ENCODE measurements at regions not wholly inside any gene's neighbourhood (a gene's known extent, or its start where the extent isn't known, plus 50 kb on each side); places are given as distances from the start of the nearest gene placed in this dataset.

- H3K9me3 ChIP-seq (replicated peaks in 1 of 11), result no peaks in the 10 kb centered on the region
- H3K27ac ChIP-seq, result peak overlapping the region in 5 of 11 experiments; percentile 7 to 75 (median 53); a peak in 7 of 22 replicates
- peaks cover 57 to 87% (median 72%) of the 10 kb centered on the region in 10 experiments for H3K4me1 ChIP-seq
- no peaks in the 10 kb centered on the region for H3K36me3 ChIP-seq
- H3K4me3 ChIP-seq, result no peak overlapping the region
- TF ChIP-seq Cebpa-rat (IDR thresholded peaks at IDR 0.05), result no peak
- H4K20me1 ChIP-seq, result no peaks in the 10 kb centered on the region; a peak in 1 of 22 replicates
- no peaks in the 10 kb centered on the region for H3K27me3 ChIP-seq
- no peak overlapping the region for H3K9ac ChIP-seq
- H3K4me2 ChIP-seq, result peak overlapping the region in 2 of 11 experiments; percentile 80 to 85; a peak in 4 of 22 replicates
Measured at GRCh38 chr3:72341920-72342319, 506.3 kb downstream of the SHQ1 start.

GRCh38 chr3:72341380-72341770, 506.9 kb downstream of the SHQ1 start:
- no peaks in the 10 kb centered on the region for H3K36me3 ChIP-seq
- no peaks in the 10 kb centered on the region; a peak in 1 of 22 replicates for H4K20me1 ChIP-seq
- no peaks in the 10 kb centered on the region for H3K27me3 ChIP-seq
- H3K27ac ChIP-seq, result peak overlapping the region in 2 of 11 experiments; percentile 30 to 75; a peak in 2 of 22 replicates
- H3K4me3 ChIP-seq, result no peak overlapping the region
- no peak for TF ChIP-seq Cebpa-rat (IDR thresholded peaks at IDR 0.05)
- H3K4me1 ChIP-seq, result peaks cover 51 to 83% (median 69%) of the 10 kb centered on the region in 10 experiments
- H3K9me3 ChIP-seq (replicated peaks in 1 of 11), result no peaks in the 10 kb centered on the region
- no peak overlapping the region for H3K9ac ChIP-seq
- H3K4me2 ChIP-seq, result peak overlapping the region in 2 of 11 experiments; percentile 56 to 85; a peak in 2 of 22 replicates

GRCh38 chr3:72340476-72341379, 507.5 kb downstream of the SHQ1 start:
- H3K4me1 ChIP-seq, result peaks cover 45 to 77% (median 63%) of the 10 kb centered on the region in 10 experiments
- no peaks in the 10 kb centered on the region for H3K36me3 ChIP-seq
- no peaks in the 10 kb centered on the region for H3K9me3 ChIP-seq (replicated peaks in 1 of 11)
- TF ChIP-seq Cebpa-rat (IDR thresholded peaks at IDR 0.05), result no peak
- peak overlapping the region in 5 of 11 experiments; percentile 0 to 50 (median 30); a peak in 3 of 22 replicates for H3K27ac ChIP-seq
- no peak overlapping the region for H3K4me3 ChIP-seq
- no peak overlapping the region for H3K9ac ChIP-seq
- H3K4me2 ChIP-seq, result peak overlapping the region in 9 of 11 experiments; percentile 29 to 66 (median 56); a peak in 17 of 22 replicates
- H3K27me3 ChIP-seq, result no peaks in the 10 kb centered on the region
- no peaks in the 10 kb centered on the region; a peak in 1 of 22 replicates for H4K20me1 ChIP-seq

- H3K4me3 ChIP-seq, result no peak overlapping the region
- no peaks in the 10 kb centered on the region for H3K27me3 ChIP-seq
- no peaks in the 10 kb centered on the region for H3K36me3 ChIP-seq
- H4K20me1 ChIP-seq, result no peaks in the 10 kb centered on the region; a peak in 1 of 22 replicates
- no peak for TF ChIP-seq Cebpa-rat (IDR thresholded peaks at IDR 0.05)
- no peak overlapping the region for H3K9ac ChIP-seq
- H3K9me3 ChIP-seq (replicated peaks in 1 of 11), result no peaks in the 10 kb centered on the region
- H3K27ac ChIP-seq, result peak overlapping the region in 1 of 11 experiments; percentile 33; a peak in 1 of 22 replicates
- peaks cover 38 to 70% (median 56%) of the 10 kb centered on the region in 10 experiments for H3K4me1 ChIP-seq
- peak overlapping the region in 9 of 11 experiments; percentile 29 to 66 (median 56); a peak in 17 of 22 replicates for H3K4me2 ChIP-seq
Measured at GRCh38 chr3:72340056-72340455, 508.2 kb downstream of the SHQ1 start.

GRCh38 chr3:72339670-72340030, 508.6 kb downstream of the SHQ1 start:
- TF ChIP-seq Cebpa-rat (IDR thresholded peaks at IDR 0.05), result no peak
- Histone ChIP-seq H3K4me2 (peak overlapping the region; percentile 8 to 74 (median 38); a peak in 16 of 22 replicates), H3K27me3 (no peaks in the 10 kb centered on the region)

GRCh38 chr3:72338942-72339669, 509.1 kb downstream of the SHQ1 start:
- Histone ChIP-seq H3K27ac (peak overlapping the region in 8 of 11 experiments; percentile 25 to 79 (median 29); a peak in 11 of 22 replicates), H3K4me3 (no peak overlapping the region), H3K4me2 (peak overlapping the region; percentile 8 to 74 (median 38); a peak in 17 of 22 replicates), H4K20me1 (no peaks in the 10 kb centered on the region; a peak in 1 of 22 replicates), H3K36me3 (no peaks in the 10 kb centered on the region), H3K4me1 (peaks cover 29 to 60% (median 46%) of the 10 kb centered on the region in 10 experiments), H3K9ac (peak overlapping the region in 2 of 11 experiments; percentile 42 to 46; a peak in 3 of 22 replicates), H3K9me3 (replicated peaks in 1 of 11) (no peaks in the 10 kb centered on the region), H3K27me3 (no peaks in the 10 kb centered on the region)
- no peak for TF ChIP-seq Cebpa-rat (IDR thresholded peaks at IDR 0.05)

More at GRCh38 chr3:72339670-72340030, 508.6 kb downstream of the SHQ1 start:
- H3K4me3 ChIP-seq, result no peak overlapping the region
- peaks cover 34 to 66% (median 52%) of the 10 kb centered on the region in 10 experiments for H3K4me1 ChIP-seq
- no peaks in the 10 kb centered on the region for H3K36me3 ChIP-seq
- no peaks in the 10 kb centered on the region for H3K9me3 ChIP-seq (replicated peaks in 1 of 11)
- H3K27ac ChIP-seq, result peak overlapping the region in 8 of 11 experiments; percentile 25 to 79 (median 29); a peak in 10 of 22 replicates
- H3K9ac ChIP-seq, result peak overlapping the region in 2 of 11 experiments; percentile 42 to 46; a peak in 3 of 22 replicates
- H4K20me1 ChIP-seq, result no peaks in the 10 kb centered on the region; a peak in 1 of 22 replicates

GRCh38 chr3:72338082-72338941, 509.9 kb downstream of the SHQ1 start:
- peak overlapping the region in 6 of 11 experiments; percentile 16 to 74 (median 58); a peak in 6 of 22 replicates for H3K4me2 ChIP-seq
- H3K27me3 ChIP-seq, result no peaks in the 10 kb centered on the region; a peak in 1 of 22 replicates
- peak overlapping the region in 4 of 11 experiments; percentile 21 to 79 (median 74); a peak in 5 of 22 replicates for H3K27ac ChIP-seq
- no peak overlapping the region for H3K4me3 ChIP-seq
- H3K36me3 ChIP-seq, result no peaks in the 10 kb centered on the region
- peaks cover 21 to 52% (median 38%) of the 10 kb centered on the region in 10 experiments for H3K4me1 ChIP-seq
- H4K20me1 ChIP-seq, result no peaks in the 10 kb centered on the region; a peak in 1 of 22 replicates
- no peak overlapping the region for H3K9ac ChIP-seq
- no peak for TF ChIP-seq Cebpa-rat (IDR thresholded peaks at IDR 0.05)
- H3K9me3 ChIP-seq (replicated peaks in 1 of 11), result no peaks in the 10 kb centered on the region

- Histone ChIP-seq H4K20me1 (no peaks in the 10 kb centered on the region; a peak in 1 of 22 replicates), H3K9me3 (replicated peaks in 1 of 11) (no peaks in the 10 kb centered on the region), H3K4me2 (no peak overlapping the region), H3K4me1 (peaks cover 16 to 44% (median 32%) of the 10 kb centered on the region in 10 experiments), H3K9ac (no peak overlapping the region), H3K36me3 (no peaks in the 10 kb centered on the region), H3K4me3 (no peak overlapping the region), H3K27ac (no peak overlapping the region), H3K27me3 (no peaks in the 10 kb centered on the region; a peak in 1 of 22 replicates)
- no peak for TF ChIP-seq Cebpa-rat (IDR thresholded peaks at IDR 0.05)
Measured at GRCh38 chr3:72337480-72337855, 510.8 kb downstream of the SHQ1 start.

Data from BLaER1 treated with 17β-estradiol and CSF1 and Interleukin-3, amounts not matched to agents 10 nM and 100 nM (cell line).